ENCODE measurements at regions not wholly inside any gene's neighbourhood (a gene's known extent, or its start where the extent isn't known, plus 50 kb on each side); places are given as distances from the start of the nearest gene placed in this dataset.

DNA sequence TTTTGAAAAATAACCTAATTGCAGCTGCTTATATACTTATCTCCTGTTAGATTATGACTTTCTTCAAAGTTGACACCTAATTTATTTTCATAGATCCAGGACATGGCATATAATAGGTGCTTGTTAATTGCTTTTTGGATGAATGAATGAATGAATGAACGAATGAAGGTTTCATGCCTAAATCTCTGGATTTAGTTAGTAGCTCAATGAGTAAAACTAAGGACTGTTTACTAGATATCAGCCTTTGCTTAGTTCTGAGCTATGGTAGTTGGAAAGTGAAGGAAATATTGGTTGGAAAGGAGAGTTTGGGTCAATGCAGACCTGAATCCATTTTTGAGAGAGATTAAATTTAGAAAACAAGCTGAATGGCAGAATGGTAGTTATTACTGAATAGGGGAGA, 160.4 kb upstream of the SGO1 start:
- no peak for DNase-seq (ENCODE audit: low read depth)
- H3K4me3 ChIP-seq (ENCODE audit: low read depth, low read length), result no peak overlapping the region
- TF ChIP-seq POLR2A (IDR thresholded peaks at IDR 0.05; ENCODE audit: extremely low read depth, insufficient read length), result no peak
- TF ChIP-seq, protein P1, sequence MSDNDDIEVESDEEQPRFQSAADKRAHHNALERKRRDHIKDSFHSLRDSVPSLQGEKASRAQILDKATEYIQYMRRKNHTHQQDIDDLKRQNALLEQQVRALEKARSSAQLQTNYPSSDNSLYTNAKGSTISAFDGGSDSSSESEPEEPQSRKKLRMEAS (IDR thresholded peaks at IDR 0.05; ENCODE audit: low read depth, low read length), result no peak

DNA sequence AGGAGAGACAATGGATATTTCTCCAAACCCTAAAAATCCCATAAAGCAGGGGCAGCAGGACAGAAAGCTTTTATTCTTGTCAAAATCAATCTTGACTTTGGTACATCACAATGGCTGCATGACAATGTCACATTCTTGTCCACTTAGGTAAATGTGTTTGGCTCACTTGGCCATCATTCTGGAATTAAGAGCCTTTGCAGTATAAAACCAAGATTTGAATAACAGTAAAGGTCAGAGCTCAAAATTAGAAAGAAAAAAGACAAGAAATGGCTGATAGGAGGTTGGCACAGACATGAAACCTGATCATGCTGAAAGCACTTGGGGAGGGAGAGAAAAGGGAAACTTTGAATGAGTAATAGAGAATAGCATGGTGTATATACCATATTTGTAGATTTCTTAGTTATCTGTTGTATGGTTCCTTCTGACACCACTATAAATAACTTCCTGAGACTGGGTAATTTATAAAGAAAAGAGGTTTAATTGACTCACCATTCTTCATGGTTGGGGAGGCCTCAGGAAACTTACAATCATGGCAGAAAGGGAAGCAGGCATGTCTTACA, 158.5 kb upstream of the SGO1 start:
- H3K4me3 ChIP-seq (ENCODE audit: low read depth, low read length), result no peak overlapping the region
- no peak for DNase-seq (ENCODE audit: low read depth)
- TF ChIP-seq MYC (IDR thresholded peaks at IDR 0.05; ENCODE audit: low read depth, low read length) (no peak), POLR2A (IDR thresholded peaks at IDR 0.05; ENCODE audit: extremely low read depth, insufficient read length) (no peak)
- TF ChIP-seq, protein P1 (IDR thresholded peaks at IDR 0.05; ENCODE audit: low read depth, low read length), result no peak
- TF ChIP-seq, protein P2, sequence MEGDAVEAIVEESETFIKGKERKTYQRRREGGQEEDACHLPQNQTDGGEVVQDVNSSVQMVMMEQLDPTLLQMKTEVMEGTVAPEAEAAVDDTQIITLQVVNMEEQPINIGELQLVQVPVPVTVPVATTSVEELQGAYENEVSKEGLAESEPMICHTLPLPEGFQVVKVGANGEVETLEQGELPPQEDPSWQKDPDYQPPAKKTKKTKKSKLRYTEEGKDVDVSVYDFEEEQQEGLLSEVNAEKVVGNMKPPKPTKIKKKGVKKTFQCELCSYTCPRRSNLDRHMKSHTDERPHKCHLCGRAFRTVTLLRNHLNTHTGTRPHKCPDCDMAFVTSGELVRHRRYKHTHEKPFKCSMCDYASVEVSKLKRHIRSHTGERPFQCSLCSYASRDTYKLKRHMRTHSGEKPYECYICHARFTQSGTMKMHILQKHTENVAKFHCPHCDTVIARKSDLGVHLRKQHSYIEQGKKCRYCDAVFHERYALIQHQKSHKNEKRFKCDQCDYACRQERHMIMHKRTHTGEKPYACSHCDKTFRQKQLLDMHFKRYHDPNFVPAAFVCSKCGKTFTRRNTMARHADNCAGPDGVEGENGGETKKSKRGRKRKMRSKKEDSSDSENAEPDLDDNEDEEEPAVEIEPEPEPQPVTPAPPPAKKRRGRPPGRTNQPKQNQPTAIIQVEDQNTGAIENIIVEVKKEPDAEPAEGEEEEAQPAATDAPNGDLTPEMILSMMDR (IDR thresholded peaks at IDR 0.05; ENCODE audit: low read depth, low read length), result no peak

DNA sequence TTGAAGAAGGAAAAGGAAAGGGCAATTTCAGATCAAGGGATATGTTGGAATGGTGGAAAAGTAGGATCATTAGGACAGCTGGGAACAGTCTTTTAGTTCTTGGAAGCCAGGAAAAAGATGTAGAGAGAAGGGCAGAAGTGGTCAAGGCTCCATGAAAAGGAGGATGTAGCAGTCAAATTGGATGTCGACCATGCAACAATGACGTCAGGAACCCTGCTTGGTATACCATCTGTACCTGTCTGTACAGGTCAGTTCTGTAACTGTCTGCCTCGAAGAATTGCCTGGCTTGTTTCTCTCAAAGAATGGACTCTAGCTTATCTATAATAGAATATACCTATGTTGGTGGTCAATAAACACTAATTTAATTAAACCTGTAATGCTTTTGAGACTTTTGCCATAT, 157.8 kb upstream of the SGO1 start:
- TF ChIP-seq POLR2A (IDR thresholded peaks at IDR 0.05; ENCODE audit: extremely low read depth, insufficient read length) (no peak), MYC (IDR thresholded peaks at IDR 0.05; ENCODE audit: low read depth, low read length) (no peak)
- TF ChIP-seq, protein P1 (IDR thresholded peaks at IDR 0.05; ENCODE audit: low read depth, low read length), result no peak
- TF ChIP-seq, protein P2 (IDR thresholded peaks at IDR 0.05; ENCODE audit: low read depth, low read length), result no peak
- no peak for DNase-seq (ENCODE audit: low read depth)
- H3K4me3 ChIP-seq (ENCODE audit: low read depth, low read length), result no peak overlapping the region

DNA sequence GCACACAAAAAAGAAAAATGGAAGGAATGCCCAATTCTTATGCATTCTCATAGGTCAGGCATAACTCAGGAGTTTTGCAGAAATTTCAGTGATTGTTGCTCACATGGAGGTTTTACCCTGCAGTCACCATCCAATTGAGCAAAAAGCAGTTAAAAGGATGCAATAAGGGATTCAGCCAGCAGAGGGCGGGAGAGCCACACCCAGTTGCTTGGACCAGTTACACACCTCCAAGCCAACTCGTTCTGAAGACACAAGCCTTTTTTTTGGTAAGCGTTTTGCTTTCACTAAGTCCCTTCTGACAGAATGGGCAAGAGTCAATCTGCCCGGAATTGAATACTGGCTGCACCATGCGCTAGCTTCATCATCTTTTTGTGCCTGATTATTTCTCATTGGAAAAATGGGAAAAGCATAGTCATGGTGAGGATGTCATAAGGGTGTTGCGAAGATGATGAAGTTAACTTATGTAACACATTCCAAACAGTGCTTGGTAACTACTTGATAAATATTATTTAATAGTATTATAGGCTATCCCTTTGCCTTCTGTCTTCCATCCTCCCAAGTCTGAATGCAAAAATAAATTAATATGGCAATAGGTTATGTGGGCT, 154.4 kb upstream of the SGO1 start:
- no peak for TF ChIP-seq MYC (IDR thresholded peaks at IDR 0.05; ENCODE audit: low read depth, low read length)
- TF ChIP-seq, protein P2 (IDR thresholded peaks at IDR 0.05; ENCODE audit: low read depth, low read length), result peak; percentile 80
- TF ChIP-seq, protein P1 (IDR thresholded peaks at IDR 0.05; ENCODE audit: low read depth, low read length), result no peak
- DNase-seq (ENCODE audit: low read depth), result peak; percentile 70
- H3K4me3 ChIP-seq (ENCODE audit: low read depth, low read length), result no peak overlapping the region

DNA sequence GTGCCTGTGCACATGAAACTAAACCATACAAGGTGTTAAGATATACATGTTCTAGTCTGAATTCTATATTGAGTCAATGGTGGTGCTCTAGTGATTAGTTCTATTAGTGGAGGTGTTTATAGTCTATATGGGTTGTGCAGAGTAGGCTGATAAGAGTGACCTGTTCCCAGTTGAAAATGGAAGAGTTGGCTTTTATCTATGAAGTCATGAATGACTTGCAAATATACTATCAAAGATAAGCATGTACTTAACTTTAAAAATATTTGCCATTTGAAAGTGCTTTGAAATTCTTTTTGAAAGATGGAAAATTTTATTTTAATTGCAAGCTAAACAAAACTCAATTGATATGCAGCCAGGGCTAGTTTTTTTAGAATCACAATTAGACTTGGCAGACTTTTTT, 150.6 kb upstream of the SGO1 start:
- H3K4me3 ChIP-seq (ENCODE audit: low read depth, low read length), result no peak overlapping the region
- TF ChIP-seq, protein P1 (IDR thresholded peaks at IDR 0.05; ENCODE audit: low read depth, low read length), result no peak
- TF ChIP-seq POLR2A (IDR thresholded peaks at IDR 0.05; ENCODE audit: extremely low read depth, insufficient read length), result no peak
- TF ChIP-seq, protein P2 (IDR thresholded peaks at IDR 0.05; ENCODE audit: low read depth, low read length), result no peak
- TF ChIP-seq MYC (IDR thresholded peaks at IDR 0.05; ENCODE audit: low read depth, low read length), result no peak
- DNase-seq (ENCODE audit: low read depth), result no peak

DNA sequence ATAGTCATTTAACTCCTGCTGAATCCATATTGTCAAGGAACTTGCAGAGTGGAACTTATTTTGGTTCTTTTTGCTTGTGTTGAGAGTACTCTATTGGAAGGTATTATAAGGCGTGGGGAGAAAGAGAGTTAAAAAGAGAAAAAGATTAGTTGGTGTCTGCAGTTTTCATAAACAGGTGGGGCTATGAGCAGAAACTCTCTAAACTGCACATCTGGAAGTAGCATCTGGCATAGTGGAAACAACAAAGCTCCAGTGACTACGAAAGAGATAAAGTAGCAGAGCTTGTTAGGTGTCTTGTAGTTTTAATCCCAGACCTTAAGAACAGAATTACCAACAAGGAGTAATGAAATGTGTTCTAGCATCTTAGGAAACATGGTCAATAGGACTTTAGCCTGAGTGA, 148.8 kb upstream of the SGO1 start:
- TF ChIP-seq POLR2A (IDR thresholded peaks at IDR 0.05; ENCODE audit: extremely low read depth, insufficient read length), result no peak
- TF ChIP-seq, protein P1 (IDR thresholded peaks at IDR 0.05; ENCODE audit: low read depth, low read length), result no peak
- no peak for TF ChIP-seq MYC (IDR thresholded peaks at IDR 0.05; ENCODE audit: low read depth, low read length)
- TF ChIP-seq, protein P2 (IDR thresholded peaks at IDR 0.05; ENCODE audit: low read depth, low read length), result no peak
- no peak overlapping the region for H3K4me3 ChIP-seq (ENCODE audit: low read depth, low read length)
- no peak for DNase-seq (ENCODE audit: low read depth)

Data from NB4 (cell line).